Testis (tissue), 2 donors: ENCODE measurements at regions not wholly inside any gene's neighbourhood (a gene's known extent, or its start where the extent isn't known, plus 50 kb on each side); places are given as distances from the start of the nearest gene placed in this dataset.

ENCODE experiments used
- POLR2A ChIP-seq: fragments of 450-650 bp; IDR thresholded peaks from one replicate; pipeline ENCODE4 v1.6.1; 2017; ENCODE audit warnings: antibody characterized with exemption, mild to moderate bottlenecking, moderate library complexity
- TF ChIP-seq, protein P1 (sequence below), 3 experiments: fragments of 450-650 bp in 2 of 3; fragments of 200-600 bp in 1 of 3; sonication (generic) in 1 of 3; IDR thresholded peaks; one replicate each; pipeline ENCODE4 v1.5.1; 2016 to 2019; ENCODE audit warnings: antibody characterized with exemption in 3 of 3, mild to moderate bottlenecking in 2 of 3, moderate library complexity in 1 of 3

DNA sequence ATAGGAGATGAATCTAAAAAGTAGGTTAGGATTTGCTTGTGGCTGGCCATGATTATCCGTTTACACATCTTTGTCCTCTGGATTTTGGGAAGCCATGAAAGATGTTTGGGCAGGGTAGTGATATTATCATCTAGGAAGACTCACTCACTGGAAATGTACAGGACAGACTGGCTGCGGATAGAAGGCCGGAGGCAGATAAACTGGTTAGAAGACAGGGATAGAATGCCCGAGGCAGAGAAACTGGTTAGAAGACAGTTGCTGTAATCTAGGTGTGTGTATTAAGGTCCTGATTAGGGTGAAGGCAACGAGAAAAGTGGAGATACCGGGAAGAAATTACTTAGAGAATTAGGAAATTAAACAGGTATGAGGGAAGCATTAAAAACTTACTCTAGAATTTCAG lies 68.8 kb downstream of the SPRY1 start:
- no peak for TF ChIP-seq POLR2A
- TF ChIP-seq, protein P1, sequence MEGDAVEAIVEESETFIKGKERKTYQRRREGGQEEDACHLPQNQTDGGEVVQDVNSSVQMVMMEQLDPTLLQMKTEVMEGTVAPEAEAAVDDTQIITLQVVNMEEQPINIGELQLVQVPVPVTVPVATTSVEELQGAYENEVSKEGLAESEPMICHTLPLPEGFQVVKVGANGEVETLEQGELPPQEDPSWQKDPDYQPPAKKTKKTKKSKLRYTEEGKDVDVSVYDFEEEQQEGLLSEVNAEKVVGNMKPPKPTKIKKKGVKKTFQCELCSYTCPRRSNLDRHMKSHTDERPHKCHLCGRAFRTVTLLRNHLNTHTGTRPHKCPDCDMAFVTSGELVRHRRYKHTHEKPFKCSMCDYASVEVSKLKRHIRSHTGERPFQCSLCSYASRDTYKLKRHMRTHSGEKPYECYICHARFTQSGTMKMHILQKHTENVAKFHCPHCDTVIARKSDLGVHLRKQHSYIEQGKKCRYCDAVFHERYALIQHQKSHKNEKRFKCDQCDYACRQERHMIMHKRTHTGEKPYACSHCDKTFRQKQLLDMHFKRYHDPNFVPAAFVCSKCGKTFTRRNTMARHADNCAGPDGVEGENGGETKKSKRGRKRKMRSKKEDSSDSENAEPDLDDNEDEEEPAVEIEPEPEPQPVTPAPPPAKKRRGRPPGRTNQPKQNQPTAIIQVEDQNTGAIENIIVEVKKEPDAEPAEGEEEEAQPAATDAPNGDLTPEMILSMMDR (IDR thresholded peaks at IDR 0.05): no peak
